ENCODE measurements at regions not wholly inside any gene's neighbourhood (a gene's known extent, or its start where the extent isn't known, plus 50 kb on each side); places are given as distances from the start of the nearest gene placed in this dataset.

- TF ChIP-seq CTCF (IDR thresholded peaks at IDR 0.05) (no peak), EP300 (IDR thresholded peaks at IDR 0.05) (no peak)
These were observed 1513.0 kb downstream of the TBC1D22A start for GRCh38 chr22:48275412-48275811.

All from tibial nerve (tissue), 4 donors.